ENCODE measurements at regions not wholly inside any gene's neighbourhood (a gene's known extent, or its start where the extent isn't known, plus 50 kb on each side); places are given as distances from the start of the nearest gene placed in this dataset.

DNA sequence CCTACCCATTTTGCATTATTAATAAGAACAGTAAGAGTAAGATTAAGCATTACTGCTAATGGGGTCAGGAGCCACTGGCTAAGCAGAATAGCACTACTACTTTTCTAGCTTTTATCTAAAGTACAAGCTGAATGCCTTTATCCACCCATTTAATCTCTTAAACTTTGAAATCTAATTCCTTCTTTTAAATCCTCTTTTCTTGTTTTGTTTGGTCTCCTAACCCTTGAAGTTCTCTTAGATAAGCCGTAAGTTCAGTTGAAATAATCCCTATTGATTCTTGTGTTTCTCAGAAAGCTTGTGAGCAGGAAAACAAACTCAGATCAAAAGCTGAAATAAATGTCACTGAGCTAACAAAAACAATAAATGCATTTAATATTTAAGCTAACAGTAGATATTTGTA lies 380.2 kb downstream of the TBC1D32 start:
- H3K4me3 ChIP-seq (ENCODE audit: low read depth, low read length), result no peak overlapping the region
- TF ChIP-seq, protein P1, sequence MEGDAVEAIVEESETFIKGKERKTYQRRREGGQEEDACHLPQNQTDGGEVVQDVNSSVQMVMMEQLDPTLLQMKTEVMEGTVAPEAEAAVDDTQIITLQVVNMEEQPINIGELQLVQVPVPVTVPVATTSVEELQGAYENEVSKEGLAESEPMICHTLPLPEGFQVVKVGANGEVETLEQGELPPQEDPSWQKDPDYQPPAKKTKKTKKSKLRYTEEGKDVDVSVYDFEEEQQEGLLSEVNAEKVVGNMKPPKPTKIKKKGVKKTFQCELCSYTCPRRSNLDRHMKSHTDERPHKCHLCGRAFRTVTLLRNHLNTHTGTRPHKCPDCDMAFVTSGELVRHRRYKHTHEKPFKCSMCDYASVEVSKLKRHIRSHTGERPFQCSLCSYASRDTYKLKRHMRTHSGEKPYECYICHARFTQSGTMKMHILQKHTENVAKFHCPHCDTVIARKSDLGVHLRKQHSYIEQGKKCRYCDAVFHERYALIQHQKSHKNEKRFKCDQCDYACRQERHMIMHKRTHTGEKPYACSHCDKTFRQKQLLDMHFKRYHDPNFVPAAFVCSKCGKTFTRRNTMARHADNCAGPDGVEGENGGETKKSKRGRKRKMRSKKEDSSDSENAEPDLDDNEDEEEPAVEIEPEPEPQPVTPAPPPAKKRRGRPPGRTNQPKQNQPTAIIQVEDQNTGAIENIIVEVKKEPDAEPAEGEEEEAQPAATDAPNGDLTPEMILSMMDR (IDR thresholded peaks at IDR 0.05; ENCODE audit: insufficient read depth, low read length), result no peak
- no peak for DNase-seq (ENCODE audit: low read depth)

DNA sequence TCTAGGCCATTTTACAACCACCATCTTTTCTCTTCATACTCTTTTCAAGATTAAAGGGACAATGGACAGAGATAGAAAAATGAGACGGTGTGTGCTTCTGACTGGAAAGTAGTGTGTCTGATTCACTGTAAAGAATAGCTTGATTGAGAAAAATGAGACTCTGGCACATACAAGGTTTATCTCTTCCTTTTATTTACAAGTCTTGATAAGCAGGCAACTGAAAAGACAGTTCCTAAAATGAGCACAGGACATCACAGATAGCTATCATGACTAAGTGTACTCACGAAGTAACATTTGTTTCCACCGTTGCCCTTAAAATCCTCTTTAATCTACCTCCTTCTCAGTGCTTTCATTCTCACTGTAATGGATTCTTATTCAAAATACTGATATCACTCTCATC lies 383.0 kb downstream of the TBC1D32 start:
- DNase-seq (ENCODE audit: low read depth), result no peak
- TF ChIP-seq, protein P1 (IDR thresholded peaks at IDR 0.05; ENCODE audit: insufficient read depth, low read length), result no peak
- no peak overlapping the region for H3K4me3 ChIP-seq (ENCODE audit: low read depth, low read length)

DNA sequence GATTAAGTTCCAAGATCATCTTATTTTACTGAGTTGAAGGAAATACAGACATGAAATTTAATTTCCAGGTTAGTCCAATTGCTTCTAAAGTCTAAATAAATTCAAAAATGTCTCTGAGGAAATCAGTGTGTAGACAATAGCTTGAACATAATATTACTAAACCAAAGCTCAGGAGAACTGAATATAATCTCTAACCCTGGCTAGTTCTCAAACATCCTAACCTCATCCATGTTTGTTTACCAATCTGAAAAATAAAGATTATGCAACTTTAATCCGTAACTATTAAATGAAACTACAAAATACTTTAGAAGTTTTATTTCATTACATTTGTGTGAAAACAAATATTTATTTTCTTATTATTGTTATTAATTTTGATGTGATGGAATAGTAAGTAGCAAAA lies 387.2 kb downstream of the TBC1D32 start:
- H3K4me3 ChIP-seq (ENCODE audit: low read depth, low read length), result no peak overlapping the region
- no peak for DNase-seq (ENCODE audit: low read depth)
- TF ChIP-seq, protein P1 (IDR thresholded peaks at IDR 0.05; ENCODE audit: insufficient read depth, low read length), result no peak

DNA sequence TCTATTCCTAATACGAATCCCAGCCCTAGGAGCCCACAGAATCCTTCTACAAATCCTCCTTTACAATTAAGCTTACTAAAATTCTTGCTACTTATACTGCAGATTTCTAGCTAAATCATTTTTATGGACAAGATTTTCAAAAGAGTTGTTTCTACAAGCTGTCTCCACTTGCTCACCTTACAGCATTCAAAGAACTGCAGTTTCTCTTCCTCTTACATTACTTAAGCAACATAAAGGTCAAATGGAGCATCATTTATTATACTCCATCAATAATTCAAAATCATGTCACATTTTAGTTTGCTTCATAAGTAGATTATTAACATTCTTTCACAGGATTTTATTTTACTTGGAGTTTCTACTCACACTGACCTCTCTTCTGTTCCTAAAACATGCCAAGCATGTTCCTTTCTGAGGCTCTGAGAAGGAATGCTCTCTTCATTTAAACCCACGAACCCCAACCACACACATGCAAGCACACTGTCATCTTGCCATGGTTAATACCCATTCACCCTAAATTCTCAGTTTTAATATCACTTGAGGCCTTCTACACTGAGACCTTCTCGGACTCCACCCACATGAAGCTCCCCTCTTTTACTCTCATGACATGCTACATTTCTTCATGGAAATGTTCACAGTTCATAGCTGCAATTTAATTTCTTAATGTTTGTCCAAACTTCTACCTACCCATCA lies 388.2 kb downstream of the TBC1D32 start:
- DNase-seq (ENCODE audit: low read depth), result no peak
- H3K4me3 ChIP-seq (ENCODE audit: low read depth, low read length), result no peak overlapping the region
- TF ChIP-seq, protein P1 (IDR thresholded peaks at IDR 0.05; ENCODE audit: insufficient read depth, low read length), result no peak

DNA sequence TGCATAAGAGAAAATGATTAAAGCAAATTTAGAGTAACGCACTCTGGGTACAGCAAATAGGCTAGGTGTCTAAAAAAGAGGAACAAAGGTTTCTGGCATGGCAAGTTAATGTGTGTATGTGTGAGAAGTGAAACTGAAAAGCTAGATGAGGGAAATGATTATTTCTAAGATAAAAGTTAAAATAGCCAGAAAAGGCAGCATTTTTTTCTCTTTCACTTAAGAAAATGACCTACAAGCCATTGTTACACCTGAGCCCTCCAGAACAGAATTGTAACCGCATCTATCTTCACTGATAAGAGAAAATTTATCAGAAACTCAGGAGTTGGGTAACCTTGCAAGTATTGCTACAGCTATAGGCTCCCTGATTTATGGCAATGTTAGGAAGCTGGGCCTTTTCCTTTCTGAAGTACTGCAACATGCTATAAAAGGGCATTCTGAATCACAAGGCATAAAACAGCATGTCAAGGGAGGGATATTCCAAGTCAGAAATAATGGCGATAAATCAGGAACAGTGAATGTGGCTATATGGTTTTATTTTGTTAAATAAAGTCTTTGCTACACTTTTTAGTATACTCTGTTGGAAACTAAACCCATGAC lies 395.3 kb downstream of the TBC1D32 start:
- DNase-seq (ENCODE audit: low read depth), result no peak
- TF ChIP-seq, protein P1 (IDR thresholded peaks at IDR 0.05; ENCODE audit: insufficient read depth, low read length), result no peak
- H3K4me3 ChIP-seq (ENCODE audit: low read depth, low read length), result no peak overlapping the region

DNA sequence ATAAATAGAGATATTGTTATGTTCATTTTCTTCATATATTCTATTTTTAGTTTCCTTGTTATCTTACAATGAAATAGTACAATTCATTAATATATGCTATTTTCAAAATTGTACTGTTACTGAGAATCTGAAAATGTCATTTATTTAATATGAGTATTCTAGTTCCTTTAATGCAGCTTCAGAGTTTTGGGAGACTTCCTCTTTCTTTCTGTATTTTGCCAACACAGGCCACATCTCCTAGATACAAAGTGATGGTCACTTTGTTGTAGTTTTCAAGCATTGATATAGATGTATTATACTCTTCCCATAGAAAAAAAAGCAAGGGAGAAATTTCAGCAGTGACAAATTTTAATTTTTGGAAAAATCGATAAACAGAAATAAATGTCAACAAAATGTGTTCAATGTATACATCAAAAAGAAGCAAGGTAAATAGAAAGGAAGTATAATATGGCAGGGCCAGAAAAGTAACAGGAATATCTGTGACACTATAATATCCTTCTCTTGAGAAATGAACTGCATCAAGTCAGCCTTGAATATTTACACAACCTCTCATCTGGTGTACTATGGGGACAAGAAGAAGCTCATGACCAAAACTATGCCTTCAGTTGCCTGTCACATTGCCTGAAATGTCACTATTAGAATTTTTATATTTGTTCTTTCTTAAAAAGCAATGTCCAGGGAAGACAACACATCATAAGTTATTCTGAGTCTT lies 396.0 kb downstream of the TBC1D32 start:
- TF ChIP-seq, protein P1 (IDR thresholded peaks at IDR 0.05; ENCODE audit: insufficient read depth, low read length), result no peak
- no peak for DNase-seq (ENCODE audit: low read depth)
- no peak overlapping the region for H3K4me3 ChIP-seq (ENCODE audit: low read depth, low read length)

Measured in fibroblast of the aortic adventitia (primary cell).